ENCODE measurements at regions not wholly inside any gene's neighbourhood (a gene's known extent, or its start where the extent isn't known, plus 50 kb on each side); places are given as distances from the start of the nearest gene placed in this dataset.
A peak's percentile ranks its signal among the peaks of the same experiment; 100 is the strongest.

GRCh38 chr17:6346986-6347385 lies 87.9 kb downstream of the AIPL1 start:
- ATAC-seq (no peak), DNase-seq (no peak)
- H3K27me3 Mint-ChIP-seq = peaks cover 7% of the 10 kb centered on the region
- H3K27ac Mint-ChIP-seq = no peak overlapping the region
- no peaks in the 10 kb centered on the region for H3K9me3 Mint-ChIP-seq (ENCODE audit: low read depth)
- ChIA-PET POLR2A (no interaction called here), CTCF (no interaction called here)
- no peak overlapping the region for H3K4me3 Mint-ChIP-seq
- H3K4me1 Mint-ChIP-seq = no peaks in the 10 kb centered on the region
- intact Hi-C loops (cut with DNase I, micrococcal nuclease) = no loop called here
- H3K36me3 Mint-ChIP-seq (ENCODE audit: low read depth) = no peaks in the 10 kb centered on the region

- peaks cover 7% of the 10 kb centered on the region for H3K27me3 Mint-ChIP-seq
- POLR2A ChIA-PET = no interaction called here
- CTCF ChIA-PET = no interaction called here
- H3K36me3 Mint-ChIP-seq (ENCODE audit: low read depth) = no peaks in the 10 kb centered on the region
- no peaks in the 10 kb centered on the region for H3K4me1 Mint-ChIP-seq
- no peak for DNase-seq
- no peak for ATAC-seq
- intact Hi-C loops (cut with DNase I, micrococcal nuclease) = no loop called here
- no peak overlapping the region for H3K4me3 Mint-ChIP-seq
- no peak overlapping the region for H3K27ac Mint-ChIP-seq
- no peaks in the 10 kb centered on the region for H3K9me3 Mint-ChIP-seq (ENCODE audit: low read depth)
These were observed 88.7 kb downstream of the AIPL1 start for GRCh38 chr17:6346156-6346786.

- no peak for ATAC-seq
- DNase-seq = no peak
- intact Hi-C loops (cut with DNase I, micrococcal nuclease) = no loop called here
- H3K9me3 Mint-ChIP-seq (ENCODE audit: low read depth) = no peaks in the 10 kb centered on the region
- H3K4me1 Mint-ChIP-seq = no peaks in the 10 kb centered on the region
- H3K4me3 Mint-ChIP-seq = no peak overlapping the region
- CTCF ChIA-PET = no interaction called here
- no peak overlapping the region for H3K27ac Mint-ChIP-seq
- no peaks in the 10 kb centered on the region for H3K36me3 Mint-ChIP-seq (ENCODE audit: low read depth)
- peaks cover 11% of the 10 kb centered on the region for H3K27me3 Mint-ChIP-seq
- POLR2A ChIA-PET = no interaction called here
These were observed 91.2 kb downstream of the AIPL1 start for GRCh38 chr17:6343736-6344135.

GRCh38 chr17:6343191-6343590 lies 91.7 kb downstream of the AIPL1 start:
- DNase-seq = no peak
- H3K4me3 Mint-ChIP-seq = no peak overlapping the region
- POLR2A ChIA-PET = no interaction called here
- no peaks in the 10 kb centered on the region for H3K36me3 Mint-ChIP-seq (ENCODE audit: low read depth)
- H3K27me3 Mint-ChIP-seq = peaks cover 11% of the 10 kb centered on the region
- H3K4me1 Mint-ChIP-seq = no peaks in the 10 kb centered on the region
- ATAC-seq = no peak
- H3K9me3 Mint-ChIP-seq (ENCODE audit: low read depth) = no peaks in the 10 kb centered on the region
- H3K27ac Mint-ChIP-seq = no peak overlapping the region
- CTCF ChIA-PET = no interaction called here
- intact Hi-C loops (cut with DNase I, micrococcal nuclease) = no loop called here

GRCh38 chr17:6340708-6341107 lies 94.2 kb downstream of the AIPL1 start:
- ATAC-seq = no peak
- Mint-ChIP-seq H3K27me3 (peaks cover 10% of the 10 kb centered on the region), H3K36me3 (ENCODE audit: low read depth) (no peaks in the 10 kb centered on the region), H3K4me1 (no peaks in the 10 kb centered on the region), H3K4me3 (no peak overlapping the region), H3K9me3 (ENCODE audit: low read depth) (no peaks in the 10 kb centered on the region), H3K27ac (no peak overlapping the region)
- no peak for DNase-seq
- intact Hi-C loops (cut with DNase I, micrococcal nuclease) = no loop called here
- ChIA-PET CTCF (no interaction called here), POLR2A (no interaction called here)

GRCh38 chr17:6334386-6334785 lies 100.5 kb downstream of the AIPL1 start:
- Mint-ChIP-seq H3K36me3 (ENCODE audit: low read depth) (no peaks in the 10 kb centered on the region), H3K4me1 (no peaks in the 10 kb centered on the region), H3K27me3 (peaks cover 11% of the 10 kb centered on the region), H3K27ac (no peak overlapping the region), H3K9me3 (ENCODE audit: low read depth) (no peaks in the 10 kb centered on the region), H3K4me3 (no peak overlapping the region)
- DNase-seq = no peak
- ChIA-PET CTCF (no interaction called here), POLR2A (no interaction called here)
- intact Hi-C loops (cut with DNase I, micrococcal nuclease) = no loop called here
- no peak for ATAC-seq

GRCh38 chr17:6330936-6331335 lies 104.0 kb downstream of the AIPL1 start:
- H3K9me3 Mint-ChIP-seq (ENCODE audit: low read depth) = no peaks in the 10 kb centered on the region
- ChIA-PET POLR2A (no interaction called here), CTCF (no interaction called here)
- no peaks in the 10 kb centered on the region for H3K4me1 Mint-ChIP-seq
- H3K36me3 Mint-ChIP-seq (ENCODE audit: low read depth) = no peaks in the 10 kb centered on the region
- H3K27ac Mint-ChIP-seq = no peak overlapping the region
- H3K27me3 Mint-ChIP-seq = peaks cover 29% of the 10 kb centered on the region
- no peak for ATAC-seq
- no peak overlapping the region for H3K4me3 Mint-ChIP-seq
- intact Hi-C loops (cut with DNase I, micrococcal nuclease) = no loop called here
- DNase-seq = no peak

- intact Hi-C loops (cut with DNase I, micrococcal nuclease) = no loop called here
- H3K36me3 Mint-ChIP-seq (ENCODE audit: low read depth) = no peaks in the 10 kb centered on the region
- ChIA-PET CTCF (no interaction called here), POLR2A (no interaction called here)
- peaks cover 32% of the 10 kb centered on the region for H3K27me3 Mint-ChIP-seq
- ATAC-seq (no peak), DNase-seq (no peak)
- H3K27ac Mint-ChIP-seq = no peak overlapping the region
- no peaks in the 10 kb centered on the region for H3K9me3 Mint-ChIP-seq (ENCODE audit: low read depth)
- H3K4me1 Mint-ChIP-seq = no peaks in the 10 kb centered on the region
- no peak overlapping the region for H3K4me3 Mint-ChIP-seq
These were observed 106.6 kb downstream of the AIPL1 start for GRCh38 chr17:6328279-6328678.

- Mint-ChIP-seq H3K9me3 (ENCODE audit: low read depth) (no peaks in the 10 kb centered on the region), H3K27ac (no peak overlapping the region), H3K4me1 (no peaks in the 10 kb centered on the region), H3K27me3 (peaks cover 38% of the 10 kb centered on the region), H3K36me3 (ENCODE audit: low read depth) (no peaks in the 10 kb centered on the region), H3K4me3 (no peak overlapping the region)
- ChIA-PET CTCF (no interaction called here), POLR2A (no interaction called here)
- DNase-seq (peak; percentile 7), ATAC-seq (no peak)
- intact Hi-C loops (cut with DNase I, micrococcal nuclease) = no loop called here
These were observed 107.9 kb downstream of the AIPL1 start for GRCh38 chr17:6327007-6327406.

- DNase-seq (no peak), ATAC-seq (no peak)
- Mint-ChIP-seq H3K9me3 (ENCODE audit: low read depth) (no peaks in the 10 kb centered on the region), H3K36me3 (ENCODE audit: low read depth) (no peaks in the 10 kb centered on the region), H3K27me3 (peaks cover 38% of the 10 kb centered on the region), H3K4me1 (no peaks in the 10 kb centered on the region), H3K27ac (no peak overlapping the region), H3K4me3 (no peak overlapping the region)
- POLR2A ChIA-PET = no interaction called here
- CTCF ChIA-PET = no interaction called here
- intact Hi-C loops (cut with DNase I, micrococcal nuclease) = no loop called here
These were observed 108.4 kb downstream of the AIPL1 start for GRCh38 chr17:6326483-6326882.

- ATAC-seq (no peak), DNase-seq (no peak)
- ChIA-PET CTCF (no interaction called here), POLR2A (no interaction called here)
- no peak overlapping the region for H3K27ac Mint-ChIP-seq
- peaks cover 41% of the 10 kb centered on the region for H3K27me3 Mint-ChIP-seq
- no peaks in the 10 kb centered on the region for H3K9me3 Mint-ChIP-seq (ENCODE audit: low read depth)
- H3K36me3 Mint-ChIP-seq (ENCODE audit: low read depth) = no peaks in the 10 kb centered on the region
- no peaks in the 10 kb centered on the region for H3K4me1 Mint-ChIP-seq
- intact Hi-C loops (cut with DNase I, micrococcal nuclease) = no loop called here
- H3K4me3 Mint-ChIP-seq = no peak overlapping the region
These were observed 109.2 kb downstream of the AIPL1 start for GRCh38 chr17:6325741-6326140.

GRCh38 chr17:6325051-6325450 lies 109.9 kb downstream of the AIPL1 start:
- no peaks in the 10 kb centered on the region for H3K36me3 Mint-ChIP-seq (ENCODE audit: low read depth)
- intact Hi-C loops (cut with DNase I, micrococcal nuclease) = no loop called here
- ATAC-seq (no peak), DNase-seq (no peak)
- POLR2A ChIA-PET = no interaction called here
- no peaks in the 10 kb centered on the region for H3K9me3 Mint-ChIP-seq (ENCODE audit: low read depth)
- H3K4me1 Mint-ChIP-seq = no peaks in the 10 kb centered on the region
- peaks cover 36% of the 10 kb centered on the region for H3K27me3 Mint-ChIP-seq
- CTCF ChIA-PET = no interaction called here
- no peak overlapping the region for H3K27ac Mint-ChIP-seq
- H3K4me3 Mint-ChIP-seq = no peak overlapping the region
